ENCODE measurements at regions not wholly inside any gene's neighbourhood (a gene's known extent, or its start where the extent isn't known, plus 50 kb on each side); places are given as distances from the start of the nearest gene placed in this dataset.

GRCh38 chr18:41021089-41021488 lies 933.9 kb upstream of the PIK3C3 start:
- Histone ChIP-seq H3K36me3 (no peaks in the 10 kb centered on the region), H3K27ac (no peak overlapping the region), H3K4me1 (no peaks in the 10 kb centered on the region), H3K4me3 (no peak overlapping the region), H3K9me3 (no peaks in the 10 kb centered on the region), H3K27me3 (no peaks in the 10 kb centered on the region)
- no peak for DNase-seq
- TF ChIP-seq CTCF (IDR thresholded peaks at IDR 0.05), result no peak
- TF ChIP-seq POLR2A (IDR thresholded peaks at IDR 0.05), result no peak
- TF ChIP-seq POLR2AphosphoS5 (IDR thresholded peaks at IDR 0.05), result no peak
- TF ChIP-seq EP300 (IDR thresholded peaks at IDR 0.05), result no peak
- intact Hi-C loops (cut with DNase I), result no loop called here
- WGBS, 2 donors, result 64 to 73% methylated on average over 3 of the region's 3 CpGs

GRCh38 chr18:41012194-41012593 lies 942.8 kb upstream of the PIK3C3 start:
- no peak for TF ChIP-seq EP300 (IDR thresholded peaks at IDR 0.05)
- TF ChIP-seq POLR2A (IDR thresholded peaks at IDR 0.05), result no peak
- TF ChIP-seq CTCF (IDR thresholded peaks at IDR 0.05), result no peak
- no peak for TF ChIP-seq POLR2AphosphoS5 (IDR thresholded peaks at IDR 0.05)
- no peaks in the 10 kb centered on the region for H3K27me3 ChIP-seq
- H3K27ac ChIP-seq, result no peak overlapping the region
- no peak overlapping the region for H3K4me3 ChIP-seq
- H3K36me3 ChIP-seq, result no peaks in the 10 kb centered on the region
- no peaks in the 10 kb centered on the region for H3K4me1 ChIP-seq
- H3K9me3 ChIP-seq, result no peaks in the 10 kb centered on the region
- intact Hi-C loops (cut with DNase I), result no loop called here
- WGBS, 2 donors, result 83 to 84% methylated on average over 1 of the region's 1 CpG
- DNase-seq, result no peak

GRCh38 chr18:41009926-41010325 lies 945.1 kb upstream of the PIK3C3 start:
- intact Hi-C loops (cut with DNase I), result no loop called here
- H3K27me3 ChIP-seq, result no peaks in the 10 kb centered on the region
- TF ChIP-seq EP300 (IDR thresholded peaks at IDR 0.05) (no peak), POLR2AphosphoS5 (IDR thresholded peaks at IDR 0.05) (no peak), CTCF (IDR thresholded peaks at IDR 0.05) (no peak), POLR2A (IDR thresholded peaks at IDR 0.05) (no peak)
- no peaks in the 10 kb centered on the region for H3K4me1 ChIP-seq
- no peaks in the 10 kb centered on the region for H3K9me3 ChIP-seq
- H3K4me3 ChIP-seq, result no peak overlapping the region
- 83 to 89% methylated on average over 6 of the region's 6 CpGs for WGBS, 2 donors
- no peaks in the 10 kb centered on the region for H3K36me3 ChIP-seq
- no peak for DNase-seq
- H3K27ac ChIP-seq, result no peak overlapping the region

- H3K36me3 ChIP-seq, result no peaks in the 10 kb centered on the region
- no peak overlapping the region for H3K27ac ChIP-seq
- no peaks in the 10 kb centered on the region for H3K27me3 ChIP-seq
- H3K4me1 ChIP-seq, result no peaks in the 10 kb centered on the region
- intact Hi-C loops (cut with DNase I), result no loop called here
- DNase-seq, result no peak
- H3K4me3 ChIP-seq, result no peak overlapping the region
- TF ChIP-seq POLR2A (IDR thresholded peaks at IDR 0.05) (no peak), CTCF (IDR thresholded peaks at IDR 0.05) (no peak), EP300 (IDR thresholded peaks at IDR 0.05) (no peak), POLR2AphosphoS5 (IDR thresholded peaks at IDR 0.05) (no peak)
- no peaks in the 10 kb centered on the region for H3K9me3 ChIP-seq
- WGBS, 2 donors, result 59 to 68% methylated on average over 3 of the region's 3 CpGs
Measured at GRCh38 chr18:41004324-41004723, 950.7 kb upstream of the PIK3C3 start.

GRCh38 chr18:40995529-40995928 lies 959.5 kb upstream of the PIK3C3 start:
- WGBS, 2 donors, result 81 to 86% methylated on average over 1 of the region's 1 CpG

More at GRCh38 chr18:40995529-40995928, 959.5 kb upstream of the PIK3C3 start:
- intact Hi-C loops (cut with DNase I), result no loop called here
- no peaks in the 10 kb centered on the region for H3K4me1 ChIP-seq
- no peaks in the 10 kb centered on the region for H3K36me3 ChIP-seq
- H3K9me3 ChIP-seq, result peaks cover 0 to 3% (median 0%) of the 10 kb centered on the region in 4 donors
- TF ChIP-seq POLR2A (IDR thresholded peaks at IDR 0.05), result no peak
- TF ChIP-seq POLR2AphosphoS5 (IDR thresholded peaks at IDR 0.05), result no peak
- no peak for TF ChIP-seq CTCF (IDR thresholded peaks at IDR 0.05)
- DNase-seq, result no peak
- H3K27ac ChIP-seq, result no peak overlapping the region
- H3K4me3 ChIP-seq, result no peak overlapping the region
- no peaks in the 10 kb centered on the region for H3K27me3 ChIP-seq

Measured in sigmoid colon (tissue), 6 donors.